OCI-LY3 (cell line): ENCODE measurements at regions not wholly inside any gene's neighbourhood (a gene's known extent, or its start where the extent isn't known, plus 50 kb on each side); places are given as distances from the start of the nearest gene placed in this dataset.

ENCODE experiments used
- H2AFZ ChIP-seq: fragments of 200-600, 300-600 bp; shearing (Covaris generic); 2 replicates; pipeline ENCODE4 v1.6.0; 2014; ENCODE audit warnings: antibody characterized with exemption, low read depth, low read length
- H3K27ac ChIP-seq: fragments of 200-600, 300-600 bp; sonication (generic); 2 replicates; pipeline ENCODE4 v1.5.1; 2014; ENCODE audit warnings: mild to moderate bottlenecking, low read length, moderate library complexity, mixed read lengths
- H3K27me3 ChIP-seq: fragments of 200-600, 300-600 bp; sonication (generic); 2 replicates; pipeline ENCODE4 v1.6.1; 2014; ENCODE audit warnings: low read depth, low read length, mixed read lengths
- H3K36me3 ChIP-seq: fragments of 200-600, 300-600 bp; sonication (generic); replicated peaks from 2 replicates; pipeline ENCODE3; 2014; ENCODE audit warnings: low read depth, low read length, mixed read lengths
- H3K4me1 ChIP-seq: fragments of 300-600, 200-600 bp; sonication (generic); 2 replicates; pipeline ENCODE4 v1.6.1; 2014; ENCODE audit warnings: low read length, mixed read lengths
- H3K4me2 ChIP-seq: fragments of 200-600, 300-600 bp; sonication (generic); 2 replicates; pipeline ENCODE4 v1.6.1; 2014; ENCODE audit warnings: low read length, mixed read lengths
- H3K4me3 ChIP-seq: fragments of 300-600, 200-600 bp; sonication (generic); 2 replicates; pipeline ENCODE4 v1.5.1; 2014; ENCODE audit warnings: antibody characterized with exemption, mild to moderate bottlenecking, low read length, moderate library complexity
- H3K79me2 ChIP-seq: fragments of 300-600, 200-600 bp; shearing (Covaris generic); 2 replicates; pipeline ENCODE4 v1.6.1; 2014; ENCODE audit warnings: mild to moderate bottlenecking, low read length, mixed read lengths
- H3K9ac ChIP-seq: fragments of 300-600, 200-600 bp; shearing (Covaris generic); 2 replicates; pipeline ENCODE4 v1.6.0; 2014; ENCODE audit warnings: mild to moderate bottlenecking, low read length, moderate library complexity
- H3K9me3 ChIP-seq: fragments of 200-600, 300-600 bp; shearing (Covaris generic); 2 replicates; pipeline ENCODE4 v1.6.1; 2014; ENCODE audit warnings: low read length, mixed read lengths; ENCODE audit not compliant: insufficient read depth
- H4K20me1 ChIP-seq: fragments of 200-600, 300-600 bp; sonication (generic); 2 replicates; pipeline ENCODE4 v1.6.1; 2016; ENCODE audit warnings: low read length, mixed read lengths; ENCODE audit not compliant: insufficient read depth
- CTCF ChIP-seq: fragments of 200-600, 300-600 bp; sonication (generic); IDR thresholded peaks from 2 replicates; pipeline ENCODE4 v1.5.1; 2014; ENCODE audit warnings: antibody characterized with exemption, low read length, low read depth
- EZH2phosphoT487 ChIP-seq: fragments of 200-600 bp; shearing (Covaris generic); IDR thresholded peaks from 2 replicates; pipeline ENCODE4 v1.6.1; 2018; ENCODE audit warnings: antibody characterized with exemption, mixed run types, low read depth

DNA sequence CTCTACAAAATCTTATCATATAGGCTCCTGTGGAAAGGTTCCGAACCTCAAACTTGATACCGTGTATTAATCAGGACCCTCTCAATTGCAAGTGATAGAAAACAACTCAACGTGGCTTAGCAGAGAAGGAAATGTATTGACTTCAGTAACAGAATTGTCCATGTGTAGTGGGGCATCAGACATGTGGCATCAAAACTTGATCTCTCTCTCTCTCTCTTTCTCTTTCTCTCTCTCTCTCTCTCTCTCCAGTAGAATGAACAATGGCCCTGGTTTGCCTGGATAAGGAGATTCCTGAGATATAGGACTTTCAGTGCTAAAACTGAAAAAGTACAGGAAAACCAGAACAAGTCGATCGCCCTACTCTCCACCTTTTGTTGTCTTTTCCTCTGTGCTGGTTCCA lies 168.2 kb downstream of the DRD1 start:
- H3K9ac ChIP-seq = no peak overlapping the region
- no peak overlapping the region for H3K27ac ChIP-seq
- H4K20me1 ChIP-seq = no peaks in the 10 kb centered on the region
- TF ChIP-seq EZH2phosphoT487 (no peak), CTCF (no peak)
- no peaks in the 10 kb centered on the region for H3K9me3 ChIP-seq
- H3K4me3 ChIP-seq = no peak overlapping the region
- H3K79me2 ChIP-seq = no peaks in the 10 kb centered on the region
- H3K36me3 ChIP-seq = no peaks in the 10 kb centered on the region
- no peaks in the 10 kb centered on the region for H3K4me1 ChIP-seq
- H3K27me3 ChIP-seq = no peaks in the 10 kb centered on the region
- H3K4me2 ChIP-seq = no peak overlapping the region
- no peak overlapping the region for H2AFZ ChIP-seq

DNA sequence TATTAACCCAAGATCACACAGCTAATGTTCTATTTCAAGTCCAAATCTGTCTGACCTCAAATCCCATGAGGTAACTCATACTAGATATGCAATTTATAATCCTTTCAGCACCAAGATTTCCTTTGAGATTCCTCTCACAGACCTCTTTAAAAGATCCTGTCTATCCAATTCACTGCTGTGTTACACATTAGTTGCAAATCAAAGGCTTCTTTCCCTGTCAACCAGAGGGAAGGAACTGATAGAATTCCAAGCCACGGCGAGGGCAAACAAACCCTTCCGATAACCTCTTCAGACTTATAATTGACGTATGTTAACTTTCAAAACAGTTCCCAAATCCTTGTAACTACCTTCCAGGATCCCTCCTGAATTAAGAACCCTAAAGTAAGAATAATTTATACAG lies 168.9 kb downstream of the DRD1 start:
- no peaks in the 10 kb centered on the region for H3K4me1 ChIP-seq
- H3K79me2 ChIP-seq = no peaks in the 10 kb centered on the region
- H3K27me3 ChIP-seq = no peaks in the 10 kb centered on the region

GRCh38 chr5:175274171-175274570 lies 169.8 kb downstream of the DRD1 start:
- Histone ChIP-seq H2AFZ (no peak overlapping the region), H3K4me2 (no peak overlapping the region), H3K4me3 (no peak overlapping the region), H3K27ac (no peak overlapping the region), H3K4me1 (no peaks in the 10 kb centered on the region), H3K9me3 (no peaks in the 10 kb centered on the region), H3K27me3 (no peaks in the 10 kb centered on the region), H3K36me3 (no peaks in the 10 kb centered on the region), H3K9ac (no peak overlapping the region), H4K20me1 (no peaks in the 10 kb centered on the region), H3K79me2 (no peaks in the 10 kb centered on the region)
- no peak for TF ChIP-seq CTCF

More for the DNA sequence above, 168.9 kb downstream of the DRD1 start:
- H2AFZ ChIP-seq = no peak overlapping the region
- H3K9ac ChIP-seq = no peak overlapping the region
- H3K4me3 ChIP-seq = no peak overlapping the region
- no peak overlapping the region for H3K4me2 ChIP-seq
- H3K9me3 ChIP-seq = no peaks in the 10 kb centered on the region
- no peaks in the 10 kb centered on the region for H3K36me3 ChIP-seq
- no peaks in the 10 kb centered on the region for H4K20me1 ChIP-seq
- H3K27ac ChIP-seq = no peak overlapping the region
- TF ChIP-seq CTCF (no peak), EZH2phosphoT487 (no peak)

- no peak overlapping the region for H3K9ac ChIP-seq
- no peak overlapping the region for H2AFZ ChIP-seq
- H3K4me1 ChIP-seq = no peaks in the 10 kb centered on the region
- no peaks in the 10 kb centered on the region for H3K79me2 ChIP-seq
- TF ChIP-seq EZH2phosphoT487 (no peak), CTCF (no peak)
- no peaks in the 10 kb centered on the region for H3K36me3 ChIP-seq
- no peak overlapping the region for H3K4me3 ChIP-seq
- no peak overlapping the region for H3K4me2 ChIP-seq
- no peaks in the 10 kb centered on the region for H4K20me1 ChIP-seq
- no peak overlapping the region for H3K27ac ChIP-seq
- no peaks in the 10 kb centered on the region for H3K27me3 ChIP-seq
- no peaks in the 10 kb centered on the region for H3K9me3 ChIP-seq
Measured at GRCh38 chr5:175264406-175264805, 179.6 kb downstream of the DRD1 start.
